HG03457 (cell line): ENCODE measurements at regions not wholly inside any gene's neighbourhood (a gene's known extent, or its start where the extent isn't known, plus 50 kb on each side); places are given as distances from the start of the nearest gene placed in this dataset.
"Not testable (repeated sequence)": the region's sequence is repeated elsewhere in the genome, so short reads cannot be mapped to it uniquely, and the experiment has no call there.

Source experiments
- ATAC-seq: cut with Tn5 transposase; IDR thresholded peaks from one replicate; pipeline ENCODE4 v1.9.1; 2021; ENCODE audit warnings: moderate number of reproducible peaks; ENCODE audit not compliant: unreplicated experiment

- no peak for ATAC-seq
Observed at GRCh38 chr1:66455446-66455845, 78.5 kb upstream of the SGIP1 start.

GRCh38 chr1:66460776-66461175, 73.2 kb upstream of the SGIP1 start:
- ATAC-seq = no peak

- ATAC-seq = no peak
Observed at GRCh38 chr1:66462313-66462712, 71.6 kb upstream of the SGIP1 start.

- ATAC-seq = no peak
Observed at GRCh38 chr1:66464351-66464750, 69.6 kb upstream of the SGIP1 start.

- ATAC-seq = no peak
Observed at GRCh38 chr1:66464802-66465201, 69.2 kb upstream of the SGIP1 start.

- ATAC-seq = not testable (repeated sequence)
Observed at GRCh38 chr1:66466695-66467094, 67.3 kb upstream of the SGIP1 start.

- ATAC-seq = no peak
Observed at GRCh38 chr1:66468722-66469121, 65.2 kb upstream of the SGIP1 start.

- ATAC-seq = no peak
Observed at GRCh38 chr1:66475940-66476339, 58.0 kb upstream of the SGIP1 start.

- no peak for ATAC-seq
Observed at GRCh38 chr1:66476774-66477173, 57.2 kb upstream of the SGIP1 start.

GRCh38 chr1:66478116-66478515, 55.8 kb upstream of the SGIP1 start:
- no peak for ATAC-seq

- no peak for ATAC-seq
Observed at GRCh38 chr1:66480162-66480561, 53.8 kb upstream of the SGIP1 start.

- ATAC-seq = not testable (repeated sequence)
Observed at GRCh38 chr1:66481215-66481614, 52.7 kb upstream of the SGIP1 start.
